Mucosa of stomach (tissue), 1 donor: ENCODE measurements at regions not wholly inside any gene's neighbourhood (a gene's known extent, or its start where the extent isn't known, plus 50 kb on each side); places are given as distances from the start of the nearest gene placed in this dataset.

Source experiments
- H3K27me3 ChIP-seq: one replicate; pipeline ENCODE4 v1.7.0; 2013; ENCODE audit warnings: mild to moderate bottlenecking, low read length; ENCODE audit not compliant: control insufficient read depth, insufficient read depth
- H3K36me3 ChIP-seq: one replicate; pipeline ENCODE4 v1.7.0; 2013; ENCODE audit warnings: low read length; ENCODE audit not compliant: control insufficient read depth, insufficient read depth
- H3K4me1 ChIP-seq: one replicate; pipeline ENCODE4 v1.7.0; 2013; ENCODE audit warnings: mild to moderate bottlenecking, low read length; ENCODE audit not compliant: control insufficient read depth, insufficient read depth
- H3K4me3 ChIP-seq: one replicate; pipeline ENCODE4 v1.7.0; 2013; ENCODE audit warnings: low read length
- H3K9ac ChIP-seq: one replicate; pipeline ENCODE4 v1.7.0; 2013; ENCODE audit warnings: mild to moderate bottlenecking, low read length, moderate library complexity
- H3K9me3 ChIP-seq: one replicate; pipeline ENCODE4 v1.7.0; 2013; ENCODE audit warnings: mild to moderate bottlenecking, low read length, moderate library complexity; ENCODE audit not compliant: control insufficient read depth
- donor health status: Pancreatic carcinoma.

- no peaks in the 10 kb centered on the region for H3K9me3 ChIP-seq
- H3K27me3 ChIP-seq: no peaks in the 10 kb centered on the region
- H3K36me3 ChIP-seq: no peaks in the 10 kb centered on the region
- H3K9ac ChIP-seq: no peak overlapping the region
- H3K4me3 ChIP-seq: no peak overlapping the region
- H3K4me1 ChIP-seq: peaks cover 16% of the 10 kb centered on the region
Observed at GRCh38 chr13:24064371-24064770, 96.1 kb upstream of the SPATA13 start.

GRCh38 chr13:24065176-24065575, 95.3 kb upstream of the SPATA13 start:
- no peaks in the 10 kb centered on the region for H3K36me3 ChIP-seq
- H3K9ac ChIP-seq: no peak overlapping the region
- H3K4me1 ChIP-seq: peaks cover 16% of the 10 kb centered on the region
- no peaks in the 10 kb centered on the region for H3K9me3 ChIP-seq
- H3K4me3 ChIP-seq: no peak overlapping the region
- H3K27me3 ChIP-seq: no peaks in the 10 kb centered on the region

DNA sequence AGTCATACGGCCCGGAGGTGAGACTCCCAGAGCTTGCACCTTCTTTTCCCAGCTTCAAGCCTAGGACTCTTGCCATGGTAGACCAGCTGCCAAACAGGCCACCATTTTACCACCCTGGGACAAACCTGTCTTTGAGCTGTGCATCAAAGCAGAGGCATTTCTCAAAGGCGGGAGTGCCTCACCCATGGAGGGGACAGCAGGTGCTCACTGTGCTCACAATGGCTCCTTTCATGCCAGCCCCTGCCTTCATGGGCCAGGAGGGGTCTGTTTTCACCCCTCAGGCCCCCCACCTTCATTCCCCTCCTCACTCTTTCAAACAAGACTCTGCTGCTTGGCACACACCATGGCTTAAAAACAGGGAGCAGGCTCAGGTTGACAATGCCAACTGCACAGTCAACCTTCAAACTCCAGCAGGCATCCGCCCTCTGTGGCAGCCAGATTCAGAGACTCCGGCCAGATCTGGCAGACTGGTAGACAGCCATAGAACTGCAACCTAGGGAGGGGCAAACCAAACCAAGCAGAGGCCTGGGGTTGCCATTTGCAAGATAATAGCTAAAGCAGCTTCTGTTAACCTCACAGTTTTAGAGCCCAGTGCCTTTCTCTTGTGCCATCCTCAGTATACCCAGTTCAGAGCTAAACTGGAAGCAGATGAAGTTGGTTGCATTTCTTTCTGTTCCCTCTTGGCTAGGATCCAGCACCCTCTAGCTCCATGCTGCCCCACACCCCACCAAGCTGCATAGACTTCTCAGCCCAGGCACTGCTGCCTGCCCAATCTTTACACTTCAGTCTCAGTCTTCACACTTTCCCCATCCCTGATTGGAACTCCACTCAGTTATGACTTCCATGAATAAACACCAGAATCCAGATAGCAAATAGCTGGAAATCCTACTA, 93.9 kb upstream of the SPATA13 start:
- Histone ChIP-seq H3K9ac (no peak overlapping the region), H3K4me3 (no peak overlapping the region), H3K36me3 (no peaks in the 10 kb centered on the region), H3K27me3 (no peaks in the 10 kb centered on the region), H3K4me1 (peaks cover 27% of the 10 kb centered on the region), H3K9me3 (no peaks in the 10 kb centered on the region)

DNA sequence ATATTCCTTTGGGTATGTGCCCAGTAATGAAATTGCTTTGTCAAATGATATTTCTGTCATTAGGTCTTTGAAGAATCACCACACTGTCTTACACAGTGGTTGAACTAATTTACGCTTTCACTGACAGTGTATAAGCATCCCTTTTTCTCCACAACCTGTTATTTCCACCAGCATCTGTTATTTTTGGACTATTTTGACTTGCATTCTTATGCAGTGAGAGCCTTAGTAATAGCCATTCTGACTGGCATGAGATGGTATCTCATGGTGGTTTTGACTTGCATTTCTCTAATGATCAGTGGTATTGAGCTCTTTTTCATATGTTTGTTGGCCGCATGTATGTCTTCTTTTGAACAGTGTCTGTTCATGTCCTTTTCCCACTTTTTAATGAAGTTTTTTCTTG, 92.0 kb upstream of the SPATA13 start:
- no peaks in the 10 kb centered on the region for H3K36me3 ChIP-seq
- H3K9me3 ChIP-seq: no peaks in the 10 kb centered on the region
- H3K4me1 ChIP-seq: peaks cover 43% of the 10 kb centered on the region
- H3K4me3 ChIP-seq: no peak overlapping the region
- no peaks in the 10 kb centered on the region for H3K27me3 ChIP-seq
- H3K9ac ChIP-seq: no peak overlapping the region

DNA sequence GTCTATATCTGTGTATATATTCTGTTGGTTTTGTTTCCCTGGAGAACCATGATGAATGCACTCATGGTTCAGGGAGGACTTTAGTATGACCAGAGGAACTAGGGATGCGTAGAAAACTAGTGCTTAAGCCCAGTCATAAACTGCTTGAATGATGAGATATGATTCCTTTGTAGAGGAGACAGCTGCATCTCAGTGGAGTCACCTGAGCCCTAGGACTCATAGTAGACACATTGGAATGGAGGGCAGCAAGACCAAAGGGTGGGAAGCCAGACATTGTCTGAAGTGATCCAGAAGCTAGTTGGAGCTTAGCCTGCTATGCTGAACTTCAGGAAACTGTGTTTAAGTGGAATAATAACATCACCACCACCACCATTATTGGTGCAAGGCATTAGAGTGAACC, 89.5 kb upstream of the SPATA13 start:
- H3K4me1 ChIP-seq: peaks cover 63% of the 10 kb centered on the region
- H3K27me3 ChIP-seq: no peaks in the 10 kb centered on the region
- no peaks in the 10 kb centered on the region for H3K36me3 ChIP-seq
- no peaks in the 10 kb centered on the region for H3K9me3 ChIP-seq
- no peak overlapping the region for H3K4me3 ChIP-seq
- peak overlapping the region; percentile 8 for H3K9ac ChIP-seq

GRCh38 chr13:24071423-24072075, 89.0 kb upstream of the SPATA13 start:
- no peak overlapping the region for H3K4me3 ChIP-seq
- H3K36me3 ChIP-seq: no peaks in the 10 kb centered on the region
- H3K9ac ChIP-seq: no peak overlapping the region
- no peaks in the 10 kb centered on the region for H3K9me3 ChIP-seq
- no peaks in the 10 kb centered on the region for H3K27me3 ChIP-seq
- H3K4me1 ChIP-seq: peaks cover 61% of the 10 kb centered on the region

DNA sequence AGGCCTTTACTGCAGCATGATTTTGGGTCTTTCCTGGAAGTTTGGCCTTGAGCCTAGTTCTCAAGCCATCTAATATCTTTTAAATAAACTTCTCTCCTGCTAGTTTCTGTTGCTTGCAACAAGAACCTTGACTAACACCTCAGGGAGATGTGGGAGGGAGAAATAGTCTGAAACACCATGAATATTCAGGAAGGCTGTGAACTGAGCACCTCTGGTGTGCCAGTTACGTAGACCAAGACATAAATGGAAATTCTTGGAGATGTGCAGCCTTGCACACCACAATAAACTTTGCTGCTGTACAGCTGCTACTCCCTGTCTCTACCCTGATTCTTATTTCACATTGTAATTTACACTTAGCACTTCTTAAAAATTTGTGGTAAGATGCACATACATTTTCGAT, 86.9 kb upstream of the SPATA13 start:
- Histone ChIP-seq H3K27me3 (no peaks in the 10 kb centered on the region), H3K9me3 (no peaks in the 10 kb centered on the region), H3K4me1 (peaks cover 67% of the 10 kb centered on the region), H3K9ac (no peak overlapping the region), H3K4me3 (no peak overlapping the region), H3K36me3 (no peaks in the 10 kb centered on the region)

DNA sequence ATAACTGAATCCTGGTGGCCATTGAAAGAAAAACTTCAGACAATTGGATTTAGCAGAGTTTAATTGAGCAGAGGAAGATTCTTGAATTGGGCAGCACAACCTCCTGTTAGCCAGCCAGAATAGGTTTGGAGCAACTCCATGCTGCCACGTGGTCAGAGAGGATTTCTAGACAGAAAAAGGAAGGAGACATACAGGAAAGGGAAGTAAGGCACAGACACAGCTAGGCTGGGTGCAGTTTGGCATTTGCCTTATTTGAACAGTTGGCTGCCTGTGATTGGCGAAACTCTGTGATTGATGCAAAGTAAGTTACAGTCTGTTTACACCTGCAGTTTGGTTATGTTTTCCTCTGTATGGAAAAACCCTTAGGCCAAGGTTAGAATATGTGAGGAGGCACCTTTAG, 85.8 kb upstream of the SPATA13 start:
- H3K9ac ChIP-seq: peak overlapping the region; percentile 38
- no peaks in the 10 kb centered on the region for H3K36me3 ChIP-seq
- H3K4me1 ChIP-seq: peaks cover 67% of the 10 kb centered on the region
- no peaks in the 10 kb centered on the region for H3K27me3 ChIP-seq
- no peak overlapping the region for H3K4me3 ChIP-seq
- no peaks in the 10 kb centered on the region for H3K9me3 ChIP-seq

DNA sequence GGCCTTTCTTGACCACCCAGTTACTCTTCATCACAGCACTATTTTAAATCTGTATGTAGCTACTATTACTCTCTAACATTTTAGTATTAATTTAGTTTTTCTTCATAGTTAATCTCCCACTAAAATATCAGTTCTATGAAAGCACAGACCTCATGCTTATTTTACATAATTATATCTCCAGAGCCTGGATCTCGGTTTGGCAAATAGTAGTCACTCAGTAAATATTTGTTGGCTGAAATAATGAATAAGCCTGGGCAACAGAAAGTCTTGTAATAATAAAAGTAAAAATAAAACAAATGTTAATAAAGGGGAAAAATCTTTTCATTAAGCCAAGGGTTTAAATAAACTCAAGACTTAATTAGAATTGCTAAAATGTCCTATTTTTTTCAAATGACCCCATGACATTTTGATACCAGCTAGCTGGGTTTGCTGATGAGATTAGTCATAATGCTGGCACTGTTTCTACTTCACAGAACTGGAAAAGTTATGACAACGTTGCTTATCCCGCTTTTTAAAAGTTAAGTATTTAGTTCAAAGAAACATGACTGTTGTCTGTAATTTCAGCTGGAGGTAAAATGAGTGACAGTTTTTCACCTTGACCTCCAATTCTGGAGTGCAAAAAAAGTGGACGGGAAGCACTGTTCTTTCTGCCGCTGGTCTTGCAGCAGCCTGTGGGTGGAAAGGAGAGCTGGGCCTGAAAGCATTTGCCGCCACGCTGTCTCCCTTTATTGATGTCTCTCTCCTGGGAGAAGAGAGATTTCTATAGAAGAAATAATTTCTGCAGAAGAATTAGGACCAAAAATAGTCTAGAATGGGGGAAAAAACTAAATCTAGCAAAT, 85.2 kb upstream of the SPATA13 start:
- Histone ChIP-seq H3K4me1 (peaks cover 66% of the 10 kb centered on the region), H3K4me3 (no peak overlapping the region), H3K36me3 (no peaks in the 10 kb centered on the region), H3K9ac (peak overlapping the region; percentile 38), H3K27me3 (no peaks in the 10 kb centered on the region), H3K9me3 (no peaks in the 10 kb centered on the region)

DNA sequence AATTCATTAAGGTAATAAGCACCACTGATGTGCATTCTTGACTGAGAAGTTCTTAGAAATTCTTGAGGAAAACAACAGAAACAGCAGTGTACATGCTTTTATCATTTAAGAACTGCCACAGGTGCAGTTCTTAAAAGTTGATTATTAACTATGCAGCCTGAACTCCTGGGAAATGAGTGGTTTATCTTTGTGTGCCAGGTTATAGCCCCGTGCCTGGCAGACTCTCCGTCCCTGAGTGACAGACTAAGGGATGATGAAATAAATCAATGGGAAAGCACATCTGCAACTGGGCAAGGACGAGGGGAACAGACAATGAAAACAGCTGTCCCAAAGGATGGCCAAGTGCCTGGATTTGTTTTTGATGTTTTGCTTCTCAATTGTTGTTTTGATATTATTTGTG, 84.4 kb upstream of the SPATA13 start:
- H3K9ac ChIP-seq: peak overlapping the region; percentile 19
- H3K36me3 ChIP-seq: no peaks in the 10 kb centered on the region
- H3K27me3 ChIP-seq: no peaks in the 10 kb centered on the region
- no peak overlapping the region for H3K4me3 ChIP-seq
- peaks cover 59% of the 10 kb centered on the region for H3K4me1 ChIP-seq
- H3K9me3 ChIP-seq: no peaks in the 10 kb centered on the region

DNA sequence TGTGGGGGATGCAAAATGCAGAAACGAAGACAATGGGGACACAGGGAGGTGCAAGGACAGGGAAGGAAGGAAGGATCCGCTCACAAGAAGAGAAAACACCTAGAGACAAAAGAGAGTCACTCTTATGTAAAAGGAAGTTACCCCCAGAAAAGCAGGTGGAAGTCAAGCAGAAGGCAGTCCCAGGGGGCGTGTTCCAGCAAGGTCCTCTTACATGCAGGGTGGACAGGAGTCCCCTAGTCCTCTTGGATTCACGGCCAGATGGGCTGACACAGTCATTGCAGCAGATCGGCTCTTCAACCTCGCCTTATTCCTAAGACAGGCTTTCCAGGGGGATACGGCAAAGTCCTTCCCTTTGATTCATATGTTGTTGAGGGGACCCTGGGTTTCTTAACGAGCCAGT, 83.9 kb upstream of the SPATA13 start:
- H3K4me3 ChIP-seq: no peak overlapping the region
- H3K9me3 ChIP-seq: no peaks in the 10 kb centered on the region
- no peaks in the 10 kb centered on the region for H3K36me3 ChIP-seq
- peak overlapping the region; percentile 19 for H3K9ac ChIP-seq
- peaks cover 56% of the 10 kb centered on the region for H3K4me1 ChIP-seq
- no peaks in the 10 kb centered on the region for H3K27me3 ChIP-seq

GRCh38 chr13:24080134-24080533, 80.4 kb upstream of the SPATA13 start:
- H3K4me1 ChIP-seq: peaks cover 32% of the 10 kb centered on the region
- no peaks in the 10 kb centered on the region for H3K27me3 ChIP-seq
- no peaks in the 10 kb centered on the region for H3K9me3 ChIP-seq
- H3K9ac ChIP-seq: no peak overlapping the region
- H3K36me3 ChIP-seq: no peaks in the 10 kb centered on the region
- H3K4me3 ChIP-seq: no peak overlapping the region
